CD14-positive monocyte (primary cell): ENCODE measurements at regions not wholly inside any gene's neighbourhood (a gene's known extent, or its start where the extent isn't known, plus 50 kb on each side); places are given as distances from the start of the nearest gene placed in this dataset.

Source experiments
- DNase-seq, 3 donors: peaks; one replicate each; pipeline ENCODE4 v3.0.0-alpha.2; 2011 to 2022
- H2AFZ ChIP-seq: 2 replicates; pipeline ENCODE4 v1.6.0; 2012; ENCODE audit warnings: mild to moderate bottlenecking, low read depth, low read length, inconsistent platforms; ENCODE audit not compliant: insufficient read depth, poor library complexity, severe bottlenecking
- H3K27ac ChIP-seq, 2 donors: 1 replicate in 1 of 2; 2 replicates in 1 of 2; pipeline ENCODE4 v1.5.1; 2012 to 2013; ENCODE audit warnings: low read length in 2 of 2, control low read depth in 1 of 2, inconsistent platforms in 1 of 2, low read depth in 1 of 2, mild to moderate bottlenecking in 1 of 2
- H3K27me3 ChIP-seq, 2 donors: one replicate each; pipeline versions ENCODE4 v1.6.0 to v1.6.1; 2011 to 2013; ENCODE audit warnings: low read length in 2 of 2; ENCODE audit not compliant: control insufficient read depth in 2 of 2, insufficient read depth in 2 of 2
- H3K36me3 ChIP-seq, 2 donors: replicated peaks in 1 of 2; 1 replicate in 1 of 2; 2 replicates in 1 of 2; pipeline versions ENCODE4 v1.5.1 to v1.6.1; 2012 to 2013; ENCODE audit warnings: low read length in 2 of 2, control low read depth in 1 of 2, inconsistent platforms in 1 of 2, mild to moderate bottlenecking in 1 of 2; ENCODE audit not compliant: insufficient read depth in 2 of 2, control insufficient read depth in 1 of 2
- H3K4me1 ChIP-seq, 2 donors: 1 replicate in 1 of 2; 2 replicates in 1 of 2; pipeline versions ENCODE4 v1.5.1 to v1.6.1; 2012 to 2013; ENCODE audit warnings: low read length in 2 of 2, control low read depth in 1 of 2, inconsistent platforms in 1 of 2, mild to moderate bottlenecking in 1 of 2, moderate library complexity in 1 of 2; ENCODE audit not compliant: insufficient read depth in 2 of 2, control insufficient read depth in 1 of 2
- H3K4me2 ChIP-seq: replicated peaks from 2 replicates; pipeline ENCODE3; 2012; ENCODE audit warnings: low read length, moderate library complexity, mild to moderate bottlenecking; ENCODE audit not compliant: poor library complexity, severe bottlenecking; ENCODE audit errors: extremely low read depth
- H3K4me3 ChIP-seq, 3 experiments: fragments of 200-600 bp in 1 of 3; sonication (generic) in 1 of 3; replicated peaks in 1 of 3; 1 replicate in 2 of 3; 2 replicates in 1 of 3; pipeline ENCODE4 v1.5.1; 2011 to 2013; ENCODE audit warnings: low read length in 3 of 3, mild to moderate bottlenecking in 3 of 3, control low read depth in 2 of 3, low read depth in 2 of 3, inconsistent platforms in 1 of 3, moderate library complexity in 1 of 3
- H3K79me2 ChIP-seq: 2 replicates; pipeline ENCODE4 v1.6.0; 2012; ENCODE audit warnings: mild to moderate bottlenecking, control low read depth, inconsistent platforms, low read length, moderate library complexity; ENCODE audit not compliant: insufficient read depth
- H3K9ac ChIP-seq: 2 replicates; pipeline ENCODE4 v1.6.0; 2017; ENCODE audit warnings: low read length, mild to moderate bottlenecking; ENCODE audit not compliant: insufficient read depth, poor library complexity, severe bottlenecking
- H3K9me3 ChIP-seq, 2 donors: replicated peaks in 1 of 2; 1 replicate in 1 of 2; 2 replicates in 1 of 2; pipeline versions ENCODE4 v1.5.1 to v1.6.1; 2012 to 2013; ENCODE audit warnings: low read length in 2 of 2, control low read depth in 1 of 2; ENCODE audit not compliant: control insufficient read depth in 1 of 2, insufficient read depth in 1 of 2
- H4K20me1 ChIP-seq: 2 replicates; pipeline ENCODE4 v1.6.0; 2012; ENCODE audit warnings: mild to moderate bottlenecking, low read length, control low read depth, moderate library complexity; ENCODE audit not compliant: insufficient read depth
- H3K27ac Mint-ChIP-seq, 7 donors: one replicate each; pipeline ENCODE4 v1.8.0; 2020; ENCODE audit warnings: mild to moderate bottlenecking in 7 of 7, mixed read lengths in 7 of 7, moderate library complexity in 6 of 7, inconsistent platforms in 2 of 7
- H3K27me3 Mint-ChIP-seq, 3 donors: one replicate each; pipeline ENCODE4 v1.8.0; 2021 to 2022; ENCODE audit warnings: low read depth in 3 of 3, mild to moderate bottlenecking in 3 of 3, mixed read lengths in 3 of 3, moderate library complexity in 3 of 3, inconsistent platforms in 1 of 3
- H3K36me3 Mint-ChIP-seq, 2 donors: one replicate each; pipeline ENCODE4 v1.8.0; 2020; ENCODE audit warnings: mixed read lengths in 2 of 2, inconsistent platforms in 1 of 2, mild to moderate bottlenecking in 1 of 2
- H3K4me1 Mint-ChIP-seq: one replicate; pipeline ENCODE4 v1.8.0; 2020; ENCODE audit warnings: mild to moderate bottlenecking, mixed read lengths
- H3K4me3 Mint-ChIP-seq, 2 donors: one replicate each; pipeline ENCODE4 v1.8.0; 2020; ENCODE audit warnings: mild to moderate bottlenecking in 2 of 2, mixed read lengths in 2 of 2, moderate library complexity in 1 of 2
- H3K9me3 Mint-ChIP-seq, 7 donors: one replicate each; pipeline ENCODE4 v1.8.0; 2020 to 2022; ENCODE audit warnings: mixed read lengths in 7 of 7, mild to moderate bottlenecking in 6 of 7, moderate library complexity in 6 of 7, inconsistent platforms in 2 of 7
- WGBS: methylation state at CpG from one replicate; pipeline ENCODE4 v1.1.5; 2013; ENCODE audit warnings: missing lambda C conversion rate; ENCODE audit not compliant: insufficient coverage; 5-methylcytosine and 5-hydroxymethylcytosine counted together
- intact Hi-C, 2 donors: fragments of 100-400 bp; cut with micrococcal nuclease; formaldehyde crosslinking; loops; one replicate each; pipeline versions ENCODE4 v1.15.0 to v1.15.1; 2023
- TF ChIP-seq, protein P1 (sequence below): fragments of 200-600 bp; IDR thresholded peaks from one replicate; pipeline ENCODE4 v1.8.0; 2022; ENCODE audit warnings: antibody characterized with exemption, mild to moderate bottlenecking

DNA sequence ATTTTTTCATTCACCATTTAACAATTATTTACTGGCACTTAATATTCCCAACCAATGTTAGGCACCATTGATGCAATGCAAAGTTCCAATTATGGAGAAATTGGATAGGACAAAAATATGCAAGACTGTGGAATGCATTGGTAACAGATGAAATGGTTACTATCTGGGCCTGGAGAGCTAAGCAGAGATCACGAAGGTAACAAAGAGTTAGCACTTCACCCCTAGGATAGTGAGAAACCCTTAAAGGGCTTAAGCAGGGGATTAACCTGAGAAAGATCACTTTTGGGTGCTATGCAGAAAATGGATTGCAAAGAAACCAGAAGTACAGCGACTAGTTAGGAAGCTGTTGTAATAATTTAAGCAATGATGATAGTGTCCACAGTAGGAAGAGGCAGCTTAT, 129.6 kb upstream of the GPR149 start:
- peaks cover 0 to 3% (median 2%) of the 10 kb centered on the region in 7 donors for H3K9me3 Mint-ChIP-seq
- H3K4me1 Mint-ChIP-seq: peaks cover 6% of the 10 kb centered on the region
- WGBS: 56% methylated on average over 1 of the region's 2 CpGs
- no peak overlapping the region for H3K4me3 ChIP-seq
- no peak overlapping the region for H3K4me2 ChIP-seq
- no peaks in the 10 kb centered on the region for H3K4me1 ChIP-seq
- H3K27ac ChIP-seq: no peak overlapping the region
- TF ChIP-seq, protein P1, sequence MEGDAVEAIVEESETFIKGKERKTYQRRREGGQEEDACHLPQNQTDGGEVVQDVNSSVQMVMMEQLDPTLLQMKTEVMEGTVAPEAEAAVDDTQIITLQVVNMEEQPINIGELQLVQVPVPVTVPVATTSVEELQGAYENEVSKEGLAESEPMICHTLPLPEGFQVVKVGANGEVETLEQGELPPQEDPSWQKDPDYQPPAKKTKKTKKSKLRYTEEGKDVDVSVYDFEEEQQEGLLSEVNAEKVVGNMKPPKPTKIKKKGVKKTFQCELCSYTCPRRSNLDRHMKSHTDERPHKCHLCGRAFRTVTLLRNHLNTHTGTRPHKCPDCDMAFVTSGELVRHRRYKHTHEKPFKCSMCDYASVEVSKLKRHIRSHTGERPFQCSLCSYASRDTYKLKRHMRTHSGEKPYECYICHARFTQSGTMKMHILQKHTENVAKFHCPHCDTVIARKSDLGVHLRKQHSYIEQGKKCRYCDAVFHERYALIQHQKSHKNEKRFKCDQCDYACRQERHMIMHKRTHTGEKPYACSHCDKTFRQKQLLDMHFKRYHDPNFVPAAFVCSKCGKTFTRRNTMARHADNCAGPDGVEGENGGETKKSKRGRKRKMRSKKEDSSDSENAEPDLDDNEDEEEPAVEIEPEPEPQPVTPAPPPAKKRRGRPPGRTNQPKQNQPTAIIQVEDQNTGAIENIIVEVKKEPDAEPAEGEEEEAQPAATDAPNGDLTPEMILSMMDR: no peak
- H4K20me1 ChIP-seq: no peaks in the 10 kb centered on the region
- no peak for DNase-seq
- peaks cover 0 to 1% (median 0%) of the 10 kb centered on the region in 3 donors for H3K27me3 Mint-ChIP-seq
- no peaks in the 10 kb centered on the region for H3K9me3 ChIP-seq
- no peaks in the 10 kb centered on the region for H3K27me3 ChIP-seq
- no peak overlapping the region for H3K4me3 Mint-ChIP-seq
- no peak overlapping the region for H3K27ac Mint-ChIP-seq
- H3K36me3 ChIP-seq: no peaks in the 10 kb centered on the region
- H2AFZ ChIP-seq: no peak overlapping the region
- no peaks in the 10 kb centered on the region for H3K79me2 ChIP-seq
- no peaks in the 10 kb centered on the region for H3K36me3 Mint-ChIP-seq
- no peak overlapping the region for H3K9ac ChIP-seq
- intact Hi-C loops: no loop called here

DNA sequence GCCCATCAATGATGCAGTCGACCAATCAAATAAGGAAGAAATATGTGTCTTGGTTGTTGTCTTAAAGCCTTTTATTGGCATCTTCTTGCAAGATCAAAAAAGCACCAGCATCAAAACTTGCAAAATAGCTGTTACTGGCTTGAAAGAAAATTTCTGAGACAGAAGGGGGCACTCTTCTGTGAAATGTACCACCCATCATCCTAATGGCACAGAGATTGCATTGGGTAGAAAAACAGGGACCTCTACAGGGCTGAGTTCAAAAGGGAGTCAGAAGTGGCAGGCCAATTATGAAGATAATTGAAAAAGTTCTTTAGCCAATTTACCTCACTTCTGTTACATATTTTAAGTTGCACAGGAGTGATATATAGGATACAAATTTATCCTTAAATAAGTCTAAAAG, 122.3 kb upstream of the GPR149 start:
- no peak overlapping the region for H3K27ac Mint-ChIP-seq
- TF ChIP-seq, protein P1: no peak
- Histone ChIP-seq H3K9me3 (no peaks in the 10 kb centered on the region), H3K36me3 (no peaks in the 10 kb centered on the region), H2AFZ (no peak overlapping the region), H3K4me2 (no peak overlapping the region), H3K27ac (no peak overlapping the region), H4K20me1 (no peaks in the 10 kb centered on the region), H3K79me2 (no peaks in the 10 kb centered on the region), H3K4me3 (no peak overlapping the region), H3K9ac (no peak overlapping the region), H3K4me1 (no peaks in the 10 kb centered on the region), H3K27me3 (no peaks in the 10 kb centered on the region)
- no peak for DNase-seq
- WGBS: no CpG with 5 or more reads among the region's 1 CpG
- H3K4me3 Mint-ChIP-seq: no peak overlapping the region
- intact Hi-C loops: no loop called here
- peaks cover 0 to 1% (median 0%) of the 10 kb centered on the region in 7 donors for H3K9me3 Mint-ChIP-seq
- no peaks in the 10 kb centered on the region for H3K4me1 Mint-ChIP-seq
- no peaks in the 10 kb centered on the region for H3K36me3 Mint-ChIP-seq
- H3K27me3 Mint-ChIP-seq: no peaks in the 10 kb centered on the region
